CD4-positive, alpha-beta T cell treated with Interleukin-15 for 1 hour (primary cell): ENCODE measurements at regions not wholly inside any gene's neighbourhood (a gene's known extent, or its start where the extent isn't known, plus 50 kb on each side); places are given as distances from the start of the nearest gene placed in this dataset.

ENCODE experiments used
- DNase-seq: peaks from one replicate; pipeline ENCODE4 v3.0.0-alpha.2; 2020

GRCh38 chr13:50104493-50104892 is 89.2 kb downstream of the KCNRG start:
- DNase-seq = no peak

- DNase-seq = no peak
Observed at GRCh38 chr13:50106559-50106958, 91.3 kb downstream of the KCNRG start.

- DNase-seq = no peak
Observed at GRCh38 chr13:50107205-50107604, 92.0 kb downstream of the KCNRG start.

GRCh38 chr13:50114961-50115360 is 99.7 kb downstream of the KCNRG start:
- DNase-seq = no peak

- DNase-seq = no peak
Observed at GRCh38 chr13:50115695-50116094, 100.5 kb downstream of the KCNRG start.

GRCh38 chr13:50116430-50116973 is 101.3 kb downstream of the KCNRG start:
- no peak for DNase-seq

- DNase-seq = no peak
Observed at GRCh38 chr13:50119591-50119990, 104.3 kb downstream of the KCNRG start.

- DNase-seq = no peak
Observed at GRCh38 chr13:50122455-50122854, 107.2 kb downstream of the KCNRG start.

GRCh38 chr13:50123002-50123401 is 107.8 kb downstream of the KCNRG start:
- DNase-seq = no peak

GRCh38 chr13:50123515-50123861 is 108.2 kb downstream of the KCNRG start:
- no peak for DNase-seq

- DNase-seq = peak; percentile 82
Observed at GRCh38 chr13:50123862-50124535, 108.8 kb downstream of the KCNRG start.

- DNase-seq = peak; percentile 98
Observed at GRCh38 chr13:50124536-50125303, 109.5 kb downstream of the KCNRG start.

- DNase-seq = no peak
Observed at GRCh38 chr13:50125304-50125553, 110.0 kb downstream of the KCNRG start.

- DNase-seq = peak; percentile 95
Observed at GRCh38 chr13:50125554-50126262, 110.5 kb downstream of the KCNRG start.

- peak; percentile 32 for DNase-seq
Observed at GRCh38 chr13:50126263-50126992, 111.2 kb downstream of the KCNRG start.

GRCh38 chr13:50126993-50127725 is 111.9 kb downstream of the KCNRG start:
- peak; percentile 65 for DNase-seq

- no peak for DNase-seq
Observed at GRCh38 chr13:50127726-50128291, 112.6 kb downstream of the KCNRG start.

- no peak for DNase-seq
Observed at GRCh38 chr13:50128428-50128931, 113.2 kb downstream of the KCNRG start.

- DNase-seq = no peak
Observed at GRCh38 chr13:50129081-50129705, 113.9 kb downstream of the KCNRG start.

GRCh38 chr13:50129706-50130122 is 114.5 kb downstream of the KCNRG start:
- DNase-seq = no peak
